ENCODE measurements at regions not wholly inside any gene's neighbourhood (a gene's known extent, or its start where the extent isn't known, plus 50 kb on each side); places are given as distances from the start of the nearest gene placed in this dataset.

- no peak for TF ChIP-seq CTCF (IDR thresholded peaks at IDR 0.05)
- TF ChIP-seq POLR2A (IDR thresholded peaks at IDR 0.05), result no peak
Observed at GRCh38 chr7:21028186-21028585, 241.5 kb upstream of the SP8 start.
